Chondrocyte (in vitro differentiated cells): ENCODE measurements at regions not wholly inside any gene's neighbourhood (a gene's known extent, or its start where the extent isn't known, plus 50 kb on each side); places are given as distances from the start of the nearest gene placed in this dataset.

ENCODE experiments used
- DNase-seq: peaks from one replicate; pipeline ENCODE4 v3.0.0; 2021; ENCODE audit warnings: mixed read lengths, low spot score
- H3K27ac Mint-ChIP-seq: one replicate; pipeline ENCODE4 v1.8.0; 2021; ENCODE audit warnings: mild to moderate bottlenecking, moderate library complexity, mixed read lengths; ENCODE audit not compliant: unreplicated experiment
- H3K27me3 Mint-ChIP-seq: 2 replicates; pipeline ENCODE4 v1.8.0; 2021; ENCODE audit warnings: low read depth, mixed read lengths
- H3K36me3 Mint-ChIP-seq: 2 replicates; pipeline ENCODE4 v1.8.0; 2021; ENCODE audit warnings: low read depth, mixed read lengths
- H3K4me1 Mint-ChIP-seq: 2 replicates; pipeline ENCODE4 v1.8.0; 2021; ENCODE audit warnings: low read depth, mild to moderate bottlenecking, mixed read lengths
- H3K4me3 Mint-ChIP-seq: one replicate; pipeline ENCODE4 v1.8.0; 2021; ENCODE audit warnings: mild to moderate bottlenecking, moderate library complexity, mixed read lengths; ENCODE audit not compliant: unreplicated experiment
- H3K9me3 Mint-ChIP-seq: 2 replicates; pipeline ENCODE4 v1.8.0; 2021; ENCODE audit warnings: low read depth, mixed read lengths
- TF ChIP-seq, protein P1 (sequence below): fragments of 200-600 bp; sonication (generic); IDR thresholded peaks from 2 replicates; pipeline ENCODE4 v1.5.0; 2021; ENCODE audit warnings: antibody characterized with exemption, mild to moderate bottlenecking, moderate library complexity

DNA sequence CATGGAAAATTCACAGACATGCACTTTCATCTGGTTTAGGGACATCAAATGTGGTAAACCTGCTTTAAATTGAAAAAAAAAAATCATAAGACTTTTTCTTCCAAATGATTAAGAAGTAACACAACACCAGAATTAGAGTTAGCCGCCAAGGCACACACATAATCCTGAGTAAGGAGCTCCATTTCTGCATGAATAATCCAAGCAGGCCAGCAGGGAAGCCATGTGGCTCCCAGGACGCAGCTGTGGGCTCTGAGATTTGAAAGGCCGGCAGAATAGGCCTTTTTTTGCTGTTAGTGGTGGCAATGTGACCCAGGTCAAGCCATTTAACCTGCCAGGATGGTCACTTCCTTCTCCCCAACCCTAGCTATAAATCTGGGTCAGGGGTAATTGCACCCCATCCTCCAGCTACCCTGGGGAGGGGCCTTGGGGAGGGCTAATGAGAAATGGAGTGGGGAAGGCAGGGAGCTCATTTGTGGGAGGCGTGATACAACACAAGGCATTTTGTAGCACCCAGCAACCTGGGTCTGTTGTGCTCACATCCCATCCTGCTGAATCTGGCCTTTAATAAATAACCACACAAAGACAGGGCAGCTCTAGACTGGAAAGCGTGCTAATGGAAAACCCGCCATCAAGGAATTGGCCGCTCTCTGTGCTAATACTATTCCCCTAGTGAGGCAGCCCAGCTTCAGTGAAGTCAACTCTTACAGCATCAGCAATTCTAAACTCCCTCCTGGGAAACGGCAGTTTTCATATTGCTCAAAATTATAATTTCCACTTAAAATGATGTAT lies 178.5 kb downstream of the RHOU start:
- Mint-ChIP-seq H3K4me3 (no peak overlapping the region), H3K9me3 (peaks cover 3% of the 10 kb centered on the region), H3K36me3 (no peaks in the 10 kb centered on the region), H3K27me3 (peaks cover 17% of the 10 kb centered on the region), H3K4me1 (no peaks in the 10 kb centered on the region), H3K27ac (no peak overlapping the region)
- TF ChIP-seq, protein P1, sequence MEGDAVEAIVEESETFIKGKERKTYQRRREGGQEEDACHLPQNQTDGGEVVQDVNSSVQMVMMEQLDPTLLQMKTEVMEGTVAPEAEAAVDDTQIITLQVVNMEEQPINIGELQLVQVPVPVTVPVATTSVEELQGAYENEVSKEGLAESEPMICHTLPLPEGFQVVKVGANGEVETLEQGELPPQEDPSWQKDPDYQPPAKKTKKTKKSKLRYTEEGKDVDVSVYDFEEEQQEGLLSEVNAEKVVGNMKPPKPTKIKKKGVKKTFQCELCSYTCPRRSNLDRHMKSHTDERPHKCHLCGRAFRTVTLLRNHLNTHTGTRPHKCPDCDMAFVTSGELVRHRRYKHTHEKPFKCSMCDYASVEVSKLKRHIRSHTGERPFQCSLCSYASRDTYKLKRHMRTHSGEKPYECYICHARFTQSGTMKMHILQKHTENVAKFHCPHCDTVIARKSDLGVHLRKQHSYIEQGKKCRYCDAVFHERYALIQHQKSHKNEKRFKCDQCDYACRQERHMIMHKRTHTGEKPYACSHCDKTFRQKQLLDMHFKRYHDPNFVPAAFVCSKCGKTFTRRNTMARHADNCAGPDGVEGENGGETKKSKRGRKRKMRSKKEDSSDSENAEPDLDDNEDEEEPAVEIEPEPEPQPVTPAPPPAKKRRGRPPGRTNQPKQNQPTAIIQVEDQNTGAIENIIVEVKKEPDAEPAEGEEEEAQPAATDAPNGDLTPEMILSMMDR = no peak
- DNase-seq = no peak

DNA sequence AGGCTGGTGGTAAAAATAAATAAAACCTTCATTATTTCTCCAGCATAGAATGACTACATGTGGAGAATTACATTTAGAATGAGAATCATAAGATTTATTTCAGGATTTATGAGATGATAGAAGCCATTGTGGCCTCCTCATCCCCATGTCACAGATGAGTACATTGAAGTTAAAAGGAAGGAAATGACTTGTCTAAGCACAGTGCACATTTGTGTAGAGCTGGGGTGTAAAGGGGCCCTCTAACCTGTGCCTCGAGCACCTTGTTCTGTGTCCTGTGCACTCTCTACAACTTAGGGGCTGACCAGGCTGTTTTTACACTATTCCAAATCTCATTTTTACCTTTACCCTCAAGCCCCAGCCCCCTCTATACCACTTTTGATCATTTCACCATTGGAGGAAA lies 179.4 kb downstream of the RHOU start:
- TF ChIP-seq, protein P1 = no peak
- Mint-ChIP-seq H3K4me1 (no peaks in the 10 kb centered on the region), H3K9me3 (peaks cover 3% of the 10 kb centered on the region), H3K4me3 (no peak overlapping the region), H3K27ac (no peak overlapping the region), H3K27me3 (peaks cover 13% of the 10 kb centered on the region), H3K36me3 (no peaks in the 10 kb centered on the region)
- DNase-seq = no peak

DNA sequence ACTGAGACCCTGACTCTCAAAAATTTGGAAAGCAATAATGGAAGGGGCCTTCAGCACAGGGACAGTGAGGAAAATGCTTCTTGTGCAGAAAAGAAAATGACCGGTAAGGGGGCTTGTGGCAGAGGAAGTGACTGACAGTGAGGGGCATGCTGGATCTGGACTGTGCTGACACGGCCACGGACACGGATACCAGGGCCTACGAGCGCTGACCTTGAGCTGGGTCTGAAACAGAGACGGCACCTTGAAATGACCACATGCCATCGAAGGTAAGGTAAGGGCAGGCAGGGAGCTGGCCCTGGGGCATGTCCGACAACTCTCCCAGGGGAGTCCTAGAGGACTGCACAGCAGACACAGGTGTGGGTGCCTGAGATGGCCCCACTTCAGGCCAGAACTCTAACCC lies 182.1 kb downstream of the RHOU start:
- H3K36me3 Mint-ChIP-seq = no peaks in the 10 kb centered on the region
- H3K27me3 Mint-ChIP-seq = peaks cover 3% of the 10 kb centered on the region
- H3K27ac Mint-ChIP-seq = no peak overlapping the region
- TF ChIP-seq, protein P1 = no peak
- peaks cover 3% of the 10 kb centered on the region for H3K9me3 Mint-ChIP-seq
- H3K4me3 Mint-ChIP-seq = no peak overlapping the region
- H3K4me1 Mint-ChIP-seq = peaks cover 9% of the 10 kb centered on the region
- no peak for DNase-seq

DNA sequence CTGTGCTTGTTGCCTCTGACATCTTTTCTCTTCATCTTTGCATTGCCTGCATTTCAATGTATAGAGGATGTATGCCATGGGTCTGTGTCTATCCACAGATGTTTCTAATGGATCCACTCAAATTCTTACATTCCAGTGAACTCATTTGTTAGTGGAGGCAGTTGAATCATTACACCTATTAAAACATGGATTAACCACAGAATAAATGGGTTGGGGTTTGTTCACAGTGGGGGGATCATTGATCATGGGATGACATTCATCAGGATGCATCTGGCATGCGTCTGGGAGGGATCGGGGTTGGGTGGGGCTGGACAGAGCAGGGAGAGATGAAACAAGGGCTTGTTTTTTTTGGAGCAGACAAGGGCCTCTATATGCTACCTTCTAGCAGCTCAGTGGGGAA lies 182.5 kb downstream of the RHOU start:
- DNase-seq = no peak
- Mint-ChIP-seq H3K27me3 (peaks cover 2% of the 10 kb centered on the region), H3K36me3 (no peaks in the 10 kb centered on the region), H3K27ac (no peak overlapping the region), H3K9me3 (peaks cover 3% of the 10 kb centered on the region), H3K4me1 (peaks cover 9% of the 10 kb centered on the region), H3K4me3 (no peak overlapping the region)
- TF ChIP-seq, protein P1 = no peak

DNA sequence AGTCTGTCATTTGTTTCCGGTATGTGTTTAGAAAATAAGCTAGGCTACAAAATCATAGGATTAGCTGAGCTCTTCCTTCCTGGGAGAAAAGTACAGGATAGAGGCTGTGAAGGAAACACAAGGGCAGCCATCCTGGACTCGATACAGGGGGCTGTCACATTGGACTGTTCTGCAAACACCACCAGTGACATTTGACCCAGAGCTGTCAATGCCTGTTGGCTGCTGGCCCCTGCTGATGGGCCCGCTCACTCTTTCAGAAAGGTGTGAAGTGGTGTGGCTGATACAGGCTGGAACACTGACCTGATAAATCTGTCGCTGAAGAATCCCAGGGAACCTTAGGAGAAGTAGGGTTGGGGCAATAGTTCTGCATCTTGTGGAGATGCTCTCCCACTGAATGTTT lies 183.1 kb downstream of the RHOU start:
- H3K4me1 Mint-ChIP-seq = peaks cover 9% of the 10 kb centered on the region
- no peak overlapping the region for H3K4me3 Mint-ChIP-seq
- H3K27me3 Mint-ChIP-seq = peaks cover 3% of the 10 kb centered on the region
- H3K9me3 Mint-ChIP-seq = peaks cover 3% of the 10 kb centered on the region
- no peaks in the 10 kb centered on the region for H3K36me3 Mint-ChIP-seq
- H3K27ac Mint-ChIP-seq = no peak overlapping the region
- DNase-seq = no peak
- TF ChIP-seq, protein P1 = no peak
